Transverse colon (tissue), 4 donors: ENCODE measurements at regions not wholly inside any gene's neighbourhood (a gene's known extent, or its start where the extent isn't known, plus 50 kb on each side); places are given as distances from the start of the nearest gene placed in this dataset.

Experiments used
- DNase-seq: peaks from one replicate; pipeline ENCODE4 v3.0.0-alpha.2; 2019
- H3K27ac ChIP-seq, 4 donors: fragments of 200-600 bp; sonication (generic); 2 replicates each; pipeline ENCODE4 v1.5.1; 2016 to 2018; ENCODE audit warnings: inconsistent platforms in 4 of 4
- H3K27me3 ChIP-seq: fragments of 200-600 bp; sonication (generic); 2 replicates; pipeline ENCODE4 v1.5.1; 2017; ENCODE audit warnings: inconsistent platforms
- H3K36me3 ChIP-seq, 4 donors: fragments of 200-600 bp; sonication (generic); 2 replicates each; pipeline ENCODE4 v1.5.1; 2017 to 2019; ENCODE audit warnings: inconsistent platforms in 4 of 4
- H3K4me1 ChIP-seq, 4 donors: fragments of 200-600 bp; sonication (generic); 2 replicates each; pipeline ENCODE4 v1.5.1; 2017 to 2020; ENCODE audit warnings: inconsistent platforms in 4 of 4
- H3K4me3 ChIP-seq, 4 donors: fragments of 200-600 bp; sonication (generic); 1 replicate in 1 of 4; 2 replicates in 3 of 4; pipeline versions ENCODE4 v1.5.1 to v1.6.1; 2017 to 2019; ENCODE audit warnings: inconsistent platforms in 4 of 4
- H3K9me3 ChIP-seq, 2 donors: fragments of 200-600 bp; sonication (generic); 2 replicates each; pipeline ENCODE4 v1.5.1; 2017 to 2019; ENCODE audit warnings: inconsistent platforms in 2 of 2
- EP300 ChIP-seq: sonication (generic); formaldehyde crosslinking; IDR thresholded peaks from one replicate; pipeline ENCODE4 v1.6.1; 2017; ENCODE audit warnings: antibody characterized with exemption, low read depth
- POLR2A ChIP-seq: fragments of 450-650 bp; IDR thresholded peaks from one replicate; pipeline ENCODE4 v1.6.1; 2016; ENCODE audit warnings: antibody characterized with exemption, mild to moderate bottlenecking, moderate library complexity
- POLR2AphosphoS5 ChIP-seq, 3 donors: sonication (generic); formaldehyde crosslinking; IDR thresholded peaks; one replicate each; pipeline ENCODE4 v1.6.1; 2016; ENCODE audit warnings: antibody characterized with exemption in 3 of 3
- WGBS, 2 donors: methylation state at CpG; one replicate each; pipeline ENCODE4 v1.1.5; 2018; ENCODE audit warnings: low coverage in 1 of 2; 5-methylcytosine and 5-hydroxymethylcytosine counted together
- in situ Hi-C, 4 donors: fragments of 200-750 bp; cut with MboI; loops; one replicate each; pipeline versions ENCODE4 v1.15.0 to v1.15.1; 2017; ENCODE audit warnings: low sequenced_read_pairs in 3 of 4, low pct_ligation_motif_present in 1 of 4, low pct_unique_long_range_greater_than_20kb in 1 of 4
- intact Hi-C: fragments of 100-400 bp; cut with DNase I; formaldehyde crosslinking; loops from one replicate; pipeline ENCODE4 v1.15.1; 2023; ENCODE audit warnings: low total_unique reads
- TF ChIP-seq, protein P1 (sequence below), 5 experiments: fragments of 200-600 bp in 3 of 5; fragments of 450-650 bp in 2 of 5; sonication (generic) in 3 of 5; IDR thresholded peaks; 1 replicate in 2 of 5; 2 replicates in 3 of 5; pipeline ENCODE4 v1.5.1; 2016 to 2017; ENCODE audit warnings: antibody characterized with exemption in 5 of 5, inconsistent platforms in 3 of 5, mild to moderate bottlenecking in 2 of 5, moderate library complexity in 1 of 5

DNA sequence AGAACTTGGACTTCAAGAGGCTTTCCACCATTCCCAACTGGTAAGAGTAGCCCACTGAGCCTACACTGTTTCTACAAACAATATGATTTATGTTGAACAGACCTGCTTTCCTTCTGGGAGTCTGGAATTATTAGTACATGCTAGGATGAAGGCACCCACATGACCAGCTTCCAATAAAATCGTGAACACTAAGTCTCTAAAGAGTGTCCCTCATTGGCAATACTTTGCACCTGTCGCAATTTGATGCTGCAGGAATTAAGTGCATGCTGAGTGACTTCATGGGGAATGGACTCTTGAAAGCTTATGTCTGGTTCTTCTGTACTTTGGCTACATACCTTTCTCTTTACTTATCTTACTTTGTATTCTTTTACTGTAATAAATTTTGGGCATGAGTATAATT lies 305.2 kb upstream of the GHITM start:
- intact Hi-C loops: no loop called here
- H3K4me3 ChIP-seq: no peak overlapping the region
- TF ChIP-seq POLR2AphosphoS5 (IDR thresholded peaks at IDR 0.05) (no peak), EP300 (no peak)
- TF ChIP-seq, protein P1, sequence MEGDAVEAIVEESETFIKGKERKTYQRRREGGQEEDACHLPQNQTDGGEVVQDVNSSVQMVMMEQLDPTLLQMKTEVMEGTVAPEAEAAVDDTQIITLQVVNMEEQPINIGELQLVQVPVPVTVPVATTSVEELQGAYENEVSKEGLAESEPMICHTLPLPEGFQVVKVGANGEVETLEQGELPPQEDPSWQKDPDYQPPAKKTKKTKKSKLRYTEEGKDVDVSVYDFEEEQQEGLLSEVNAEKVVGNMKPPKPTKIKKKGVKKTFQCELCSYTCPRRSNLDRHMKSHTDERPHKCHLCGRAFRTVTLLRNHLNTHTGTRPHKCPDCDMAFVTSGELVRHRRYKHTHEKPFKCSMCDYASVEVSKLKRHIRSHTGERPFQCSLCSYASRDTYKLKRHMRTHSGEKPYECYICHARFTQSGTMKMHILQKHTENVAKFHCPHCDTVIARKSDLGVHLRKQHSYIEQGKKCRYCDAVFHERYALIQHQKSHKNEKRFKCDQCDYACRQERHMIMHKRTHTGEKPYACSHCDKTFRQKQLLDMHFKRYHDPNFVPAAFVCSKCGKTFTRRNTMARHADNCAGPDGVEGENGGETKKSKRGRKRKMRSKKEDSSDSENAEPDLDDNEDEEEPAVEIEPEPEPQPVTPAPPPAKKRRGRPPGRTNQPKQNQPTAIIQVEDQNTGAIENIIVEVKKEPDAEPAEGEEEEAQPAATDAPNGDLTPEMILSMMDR (IDR thresholded peaks at IDR 0.05): no peak
- no peaks in the 10 kb centered on the region for H3K36me3 ChIP-seq
- no peak for DNase-seq
- H3K27me3 ChIP-seq: no peaks in the 10 kb centered on the region
- in situ Hi-C loops: no loop called here
- 79% methylated on average over 2 of the region's 2 CpGs; no CpG with 5 or more reads in 1 of the 2 donors for WGBS, 2 donors
- H3K9me3 ChIP-seq: no peaks in the 10 kb centered on the region
- no peaks in the 10 kb centered on the region for H3K4me1 ChIP-seq
- H3K27ac ChIP-seq: no peak overlapping the region

DNA sequence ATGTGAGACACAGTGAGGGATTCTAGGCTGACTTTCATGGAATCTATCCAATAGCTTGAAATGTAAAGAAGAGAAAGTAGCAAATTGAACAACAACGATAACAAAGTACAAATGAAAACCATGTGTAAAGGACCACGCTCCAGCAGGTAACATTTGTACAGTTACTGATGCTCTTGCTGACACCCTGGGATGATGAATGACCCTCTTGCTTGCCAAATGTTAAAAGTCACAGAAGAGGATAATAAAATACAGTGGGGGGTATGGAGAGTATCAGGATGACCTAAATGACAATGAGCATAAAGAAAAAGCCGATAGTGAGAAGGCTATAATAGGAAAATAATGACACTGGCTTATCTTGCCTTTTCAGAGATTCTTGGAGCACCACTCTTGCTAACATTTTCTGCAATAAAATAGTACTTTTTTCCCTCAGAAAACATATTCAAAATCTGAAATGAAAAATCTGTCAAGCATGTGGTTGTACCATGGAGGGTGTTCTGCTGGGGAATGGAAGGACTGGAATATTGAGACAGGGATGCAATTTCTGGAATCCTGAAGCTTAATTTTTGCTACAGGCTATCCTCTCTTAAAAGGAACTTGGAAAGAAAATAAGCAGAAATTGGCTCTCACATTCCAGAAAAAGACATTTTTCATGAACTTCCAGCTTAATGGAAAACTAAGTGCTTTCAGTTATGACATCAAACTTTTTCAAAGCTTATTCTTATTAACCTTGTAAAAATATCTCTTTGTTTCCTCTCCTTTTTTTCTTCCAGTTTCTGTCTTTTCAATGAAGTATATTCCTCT lies 303.2 kb upstream of the GHITM start:
- H3K27me3 ChIP-seq: no peaks in the 10 kb centered on the region
- TF ChIP-seq, protein P1 (IDR thresholded peaks at IDR 0.05): no peak
- TF ChIP-seq POLR2AphosphoS5 (IDR thresholded peaks at IDR 0.05) (no peak), EP300 (no peak), POLR2A (no peak)
- H3K4me1 ChIP-seq: no peaks in the 10 kb centered on the region
- H3K27ac ChIP-seq: no peak overlapping the region
- no peaks in the 10 kb centered on the region for H3K9me3 ChIP-seq
- in situ Hi-C loops (no loop called here), intact Hi-C loops (no loop called here)
- no peaks in the 10 kb centered on the region for H3K36me3 ChIP-seq
- no peak overlapping the region for H3K4me3 ChIP-seq
- DNase-seq: no peak
- WGBS, 2 donors: 64 to 71% methylated on average over 3 of the region's 3 CpGs

DNA sequence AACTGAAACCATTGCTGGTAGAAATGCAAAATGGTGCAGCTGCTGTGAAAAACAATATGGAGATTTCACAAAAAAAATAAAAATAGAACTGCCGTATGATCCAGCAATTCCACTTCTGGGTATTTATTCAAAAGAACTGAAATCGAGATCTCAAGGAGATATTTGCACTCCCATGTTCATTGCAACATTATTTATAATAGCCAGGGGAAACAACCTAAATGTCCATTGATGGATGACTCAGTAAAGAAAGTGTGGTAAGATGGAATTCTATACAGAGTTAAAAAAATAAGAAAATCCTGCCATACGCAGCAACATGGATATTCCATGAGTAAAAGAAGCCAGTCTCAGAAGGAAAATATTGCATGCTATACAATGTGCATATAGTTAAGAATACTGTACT lies 290.6 kb upstream of the GHITM start:
- no peaks in the 10 kb centered on the region for H3K4me1 ChIP-seq
- H3K27me3 ChIP-seq: no peaks in the 10 kb centered on the region
- 65 to 74% methylated on average over 3 of the region's 3 CpGs for WGBS, 2 donors
- H3K4me3 ChIP-seq: no peak overlapping the region
- no peaks in the 10 kb centered on the region for H3K9me3 ChIP-seq
- in situ Hi-C loops (no loop called here), intact Hi-C loops (no loop called here)
- H3K36me3 ChIP-seq: no peaks in the 10 kb centered on the region
- no peak for TF ChIP-seq EP300
- TF ChIP-seq POLR2AphosphoS5 (IDR thresholded peaks at IDR 0.05): no peak
- TF ChIP-seq, protein P1 (IDR thresholded peaks at IDR 0.05): no peak
- no peak for TF ChIP-seq POLR2A
- no peak for DNase-seq
- H3K27ac ChIP-seq: no peak overlapping the region

DNA sequence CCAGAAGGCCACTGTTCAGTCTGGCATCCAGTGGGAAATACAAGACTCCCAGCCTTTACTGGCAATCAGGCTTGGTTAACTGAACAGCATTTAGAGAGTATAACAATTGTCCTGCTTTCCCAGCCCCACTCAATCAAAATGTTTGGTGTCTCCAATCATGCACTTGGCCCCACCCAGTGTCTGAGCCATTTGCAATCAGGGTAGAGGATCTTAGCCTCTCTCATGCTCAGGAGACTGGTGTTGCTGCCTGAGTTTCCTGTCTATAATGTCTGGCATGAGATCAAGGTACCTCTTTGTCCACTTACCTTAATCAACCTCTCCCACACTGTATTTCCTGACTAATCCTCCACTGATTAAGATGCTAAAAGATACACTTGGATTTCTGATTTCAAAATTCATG lies 290.2 kb upstream of the GHITM start:
- no peaks in the 10 kb centered on the region for H3K4me1 ChIP-seq
- in situ Hi-C loops (no loop called here), intact Hi-C loops (no loop called here)
- no peak for DNase-seq
- TF ChIP-seq EP300: no peak
- TF ChIP-seq, protein P1 (IDR thresholded peaks at IDR 0.05): no peak
- TF ChIP-seq POLR2A: no peak
- no peak for TF ChIP-seq POLR2AphosphoS5 (IDR thresholded peaks at IDR 0.05)
- no peaks in the 10 kb centered on the region for H3K9me3 ChIP-seq
- H3K27ac ChIP-seq: no peak overlapping the region
- H3K27me3 ChIP-seq: no peaks in the 10 kb centered on the region
- H3K36me3 ChIP-seq: no peaks in the 10 kb centered on the region
- H3K4me3 ChIP-seq: no peak overlapping the region
